Natural killer cell (primary cell): ENCODE measurements at regions not wholly inside any gene's neighbourhood (a gene's known extent, or its start where the extent isn't known, plus 50 kb on each side); places are given as distances from the start of the nearest gene placed in this dataset.

Experiments
- ATAC-seq, 3 donors: fragments of 150-1000 bp in 2 of 3; fragments of 200-7000 bp in 1 of 3; cut with Tn5 transposase; 1 replicate in 1 of 3; 2 replicates in 2 of 3; pipeline ENCODE4 v1.10.0; 2021; ENCODE audit warnings: mild to moderate bottlenecking in 2 of 3, moderate library complexity in 2 of 3
- DNase-seq, 2 donors: peaks; one replicate each; pipeline versions ENCODE4 v3.0.0 to v3.0.0-alpha.2; 2013 to 2021; ENCODE audit warnings: mixed read lengths in 1 of 2
- H3K27ac ChIP-seq: one replicate; pipeline ENCODE4 v1.5.1; 2013; ENCODE audit warnings: mild to moderate bottlenecking, low read length
- H3K27me3 ChIP-seq: one replicate; pipeline ENCODE4 v1.6.1; 2013; ENCODE audit warnings: low read length; ENCODE audit not compliant: control insufficient read depth, insufficient read depth
- H3K36me3 ChIP-seq: one replicate; pipeline ENCODE4 v1.6.1; 2013; ENCODE audit warnings: low read length; ENCODE audit not compliant: control insufficient read depth, insufficient read depth
- H3K4me1 ChIP-seq: one replicate; pipeline ENCODE4 v1.6.1; 2013; ENCODE audit warnings: low read length; ENCODE audit not compliant: control insufficient read depth, insufficient read depth
- H3K4me3 ChIP-seq: one replicate; pipeline ENCODE4 v1.5.1; 2013; ENCODE audit warnings: low read length
- H3K9me3 ChIP-seq: one replicate; pipeline ENCODE4 v1.6.1; 2013; ENCODE audit warnings: low read length; ENCODE audit not compliant: control insufficient read depth, insufficient read depth
- H3K27ac Mint-ChIP-seq, 2 donors: one replicate each; pipeline ENCODE4 v1.8.0; 2022; ENCODE audit warnings: mild to moderate bottlenecking in 2 of 2, mixed read lengths in 2 of 2, moderate library complexity in 1 of 2
- H3K27me3 Mint-ChIP-seq, 2 donors: one replicate each; pipeline ENCODE4 v1.8.0; 2022; ENCODE audit warnings: low read depth in 2 of 2, mixed read lengths in 2 of 2
- H3K36me3 Mint-ChIP-seq: one replicate; pipeline ENCODE4 v1.8.0; 2022; ENCODE audit warnings: mixed read lengths
- H3K4me1 Mint-ChIP-seq, 2 donors: one replicate each; pipeline ENCODE4 v1.8.0; 2022; ENCODE audit warnings: mixed read lengths in 2 of 2
- H3K4me3 Mint-ChIP-seq: one replicate; pipeline ENCODE4 v1.8.0; 2022; ENCODE audit warnings: mild to moderate bottlenecking, moderate library complexity, mixed read lengths
- H3K9me3 Mint-ChIP-seq, 2 donors: one replicate each; pipeline ENCODE4 v1.8.0; 2022; ENCODE audit warnings: mixed read lengths in 2 of 2
- CTCF ChIP-seq: fragments of 200-600 bp; IDR thresholded peaks from one replicate; pipeline ENCODE4 v1.8.0; 2022; ENCODE audit warnings: antibody characterized with exemption
- WGBS: methylation state at CpG from one replicate; pipeline ENCODE4 v1.1.7; 2013; ENCODE audit warnings: missing lambda C conversion rate; ENCODE audit not compliant: insufficient coverage; 5-methylcytosine and 5-hydroxymethylcytosine counted together
- intact Hi-C: fragments of 100-400 bp; cut with micrococcal nuclease; formaldehyde crosslinking; loops from one replicate; pipeline ENCODE4 v1.14.2; 2022

GRCh38 chr14:44564908-44565307 lies 57.8 kb upstream of the FSCB start:
- Mint-ChIP-seq H3K27ac (no peak overlapping the region), H3K36me3 (no peaks in the 10 kb centered on the region), H3K4me3 (no peak overlapping the region), H3K4me1 (no peaks in the 10 kb centered on the region), H3K27me3 (no peaks in the 10 kb centered on the region), H3K9me3 (peaks cover 10 to 32% of the 10 kb centered on the region in 2 donors)
- DNase-seq, result no peak
- TF ChIP-seq CTCF, result no peak
- 90% methylated on average over 2 of the region's 2 CpGs for WGBS
- H3K4me1 ChIP-seq, result no peaks in the 10 kb centered on the region
- intact Hi-C loops, result no loop called here
- no peak for ATAC-seq
- no peaks in the 10 kb centered on the region for H3K27me3 ChIP-seq
- no peak overlapping the region for H3K4me3 ChIP-seq
- H3K9me3 ChIP-seq, result peaks cover 5% of the 10 kb centered on the region
- no peaks in the 10 kb centered on the region for H3K36me3 ChIP-seq
- H3K27ac ChIP-seq, result no peak overlapping the region
